Ovary (tissue), 7 donors: ENCODE measurements at regions not wholly inside any gene's neighbourhood (a gene's known extent, or its start where the extent isn't known, plus 50 kb on each side); places are given as distances from the start of the nearest gene placed in this dataset.

Experiments used
- DNase-seq, 5 donors: peaks; one replicate each; pipeline ENCODE4 v3.0.0-alpha.2; 2019 to 2020
- H3K27ac ChIP-seq, 2 donors: fragments of 200-600 bp; one replicate each; pipeline versions ENCODE4 v1.5.1 to v1.8.0; 2019 to 2022
- H3K27me3 ChIP-seq: fragments of 200-600 bp; one replicate; pipeline ENCODE4 v1.8.0; 2022
- H3K36me3 ChIP-seq: fragments of 200-600 bp; sonication (generic); one replicate; pipeline ENCODE4 v1.5.1; 2019
- H3K4me1 ChIP-seq: one replicate; pipeline ENCODE4 v1.8.1; 2013; ENCODE audit warnings: mild to moderate bottlenecking, moderate library complexity; ENCODE audit not compliant: insufficient read depth
- H3K4me3 ChIP-seq: fragments of 200-600 bp; sonication (generic); one replicate; pipeline ENCODE4 v1.5.1; 2017
- H3K9me3 ChIP-seq, 2 donors: fragments of 200-600 bp in 1 of 2; sonication (generic) in 1 of 2; one replicate each; pipeline versions ENCODE4 v1.5.1 to v1.8.1; 2013 to 2019; ENCODE audit warnings: mild to moderate bottlenecking in 1 of 2, moderate library complexity in 1 of 2
- CTCF ChIP-seq, 3 donors: fragments of 450-650 bp in 2 of 3; fragments of 200-600 bp in 1 of 3; IDR thresholded peaks; one replicate each; pipeline versions ENCODE4 v1.5.1 to v1.8.0; 2016 to 2022; ENCODE audit warnings: antibody characterized with exemption in 3 of 3, mild to moderate bottlenecking in 1 of 3
- EP300 ChIP-seq: sonication (generic); formaldehyde crosslinking; IDR thresholded peaks from one replicate; pipeline ENCODE4 v1.6.1; 2017; ENCODE audit warnings: antibody characterized with exemption
- POLR2A ChIP-seq: fragments of 450-650 bp; IDR thresholded peaks from one replicate; pipeline ENCODE4 v1.6.1; 2017; ENCODE audit warnings: antibody characterized with exemption, mild to moderate bottlenecking, moderate library complexity
- WGBS, 3 donors: extraction: QIAGEN DNeasy Blood & Tissue Kit in 1 of 3; methylation state at CpG; one replicate each; pipeline versions ENCODE4 v1.1.5 to v1.1.7; 2013 to 2017; 5-methylcytosine and 5-hydroxymethylcytosine counted together
- intact Hi-C, 4 donors: fragments of 100-400 bp; cut with DNase I; formaldehyde crosslinking; loops; one replicate each; pipeline versions ENCODE4 v1.11.0 to v1.15.1; 2022 to 2023
- donor health status: DM: no; HTN: no; CAD: no; lungs with moderate emphysema.
- donor health status: DM: no; HTN: no; CAD: no.
- donor health status: Bipolar disorder and iron deficiency.
- donor health status: DM: no; HTN: no; CAD: no.
- donor health status: DM: yes; HTN: yes; CAD: no.

- TF ChIP-seq EP300 = no peak
- no peak for TF ChIP-seq CTCF (IDR thresholded peaks at IDR 0.05)
- no peak for TF ChIP-seq POLR2A
- H3K27ac ChIP-seq = no peak overlapping the region
- intact Hi-C loops = loop anchor here in 1 of 4 donors (10.0 kb wide), 1 partner anchor 107 kb away; no protein-coding TSS in a partner anchor
- DNase-seq = no peak
- no peaks in the 10 kb centered on the region for H3K27me3 ChIP-seq
- H3K4me1 ChIP-seq = peaks cover 3% of the 10 kb centered on the region
- H3K36me3 ChIP-seq = no peaks in the 10 kb centered on the region
- WGBS, 3 donors = 95 to 97% (median 96%) methylated on average over 4 of the region's 4 CpGs
- H3K4me3 ChIP-seq = no peak overlapping the region
- H3K9me3 ChIP-seq = no peaks in the 10 kb centered on the region
These were observed 101.6 kb upstream of the RIOK3 start for GRCh38 chr18:23351521-23351920.

GRCh38 chr18:23352042-23352441 lies 101.0 kb upstream of the RIOK3 start:
- TF ChIP-seq POLR2A (no peak), EP300 (no peak), CTCF (IDR thresholded peaks at IDR 0.05) (no peak)
- 89 to 97% (median 94%) methylated on average over 2 of the region's 2 CpGs for WGBS, 3 donors
- H3K27ac ChIP-seq = no peak overlapping the region
- DNase-seq = no peak
- intact Hi-C loops = loop anchor here in 1 of 4 donors (10.0 kb wide), 1 partner anchor 107 kb away; no protein-coding TSS in a partner anchor
- no peaks in the 10 kb centered on the region for H3K36me3 ChIP-seq
- H3K9me3 ChIP-seq = no peaks in the 10 kb centered on the region
- no peaks in the 10 kb centered on the region for H3K27me3 ChIP-seq
- no peak overlapping the region for H3K4me3 ChIP-seq
- peaks cover 6% of the 10 kb centered on the region for H3K4me1 ChIP-seq

- H3K27me3 ChIP-seq = no peaks in the 10 kb centered on the region
- no peak overlapping the region for H3K27ac ChIP-seq
- WGBS, 3 donors = 63 to 64% (median 63%) methylated on average over 3 of the region's 3 CpGs
- TF ChIP-seq POLR2A (no peak), EP300 (no peak), CTCF (IDR thresholded peaks at IDR 0.05) (no peak)
- intact Hi-C loops = loop anchor here in 1 of 4 donors (10.0 kb wide), 1 partner anchor 109 kb away; no protein-coding TSS in a partner anchor
- no peaks in the 10 kb centered on the region for H3K36me3 ChIP-seq
- DNase-seq = no peak
- H3K9me3 ChIP-seq = no peaks in the 10 kb centered on the region
- peaks cover 8% of the 10 kb centered on the region for H3K4me1 ChIP-seq
- H3K4me3 ChIP-seq = no peak overlapping the region
These were observed 99.6 kb upstream of the RIOK3 start for GRCh38 chr18:23353459-23353858.

GRCh38 chr18:23354625-23355024 lies 98.5 kb upstream of the RIOK3 start:
- 69 to 88% (median 74%) methylated on average over 4 of the region's 4 CpGs for WGBS, 3 donors
- H3K4me1 ChIP-seq = peaks cover 8% of the 10 kb centered on the region
- no peaks in the 10 kb centered on the region for H3K36me3 ChIP-seq
- intact Hi-C loops = loop anchor here in 2 of 4 donors (5.0 to 10.0 kb wide), 2 partner anchors 110 to 217 kb away; partner anchors contain the start of gene CABLES1 (in 1 of the 2)
- H3K9me3 ChIP-seq = no peaks in the 10 kb centered on the region
- no peaks in the 10 kb centered on the region for H3K27me3 ChIP-seq
- no peak overlapping the region for H3K4me3 ChIP-seq
- no peak for DNase-seq
- H3K27ac ChIP-seq = no peak overlapping the region
- TF ChIP-seq CTCF (IDR thresholded peaks at IDR 0.05) (no peak), POLR2A (no peak), EP300 (no peak)
